HCT116 (cell line): ENCODE measurements at regions not wholly inside any gene's neighbourhood (a gene's known extent, or its start where the extent isn't known, plus 50 kb on each side); places are given as distances from the start of the nearest gene placed in this dataset.

Experiments used
- ATAC-seq: fragments of 200-7000 bp; cut with Tn5 transposase; 2 replicates; pipeline ENCODE4 v1.9.1; 2020; ENCODE audit warnings: mild to moderate bottlenecking, moderate library complexity
- BruUV-seq: library from RNA; stranded (reverse); fragments of 400-500 nt; replicated peaks from 2 replicates; lab custom pipeline; 2021; lab: Mats Ljungman, UMichigan
- CTCF ChIA-PET: fragments of 300-600 bp; sonication (Branson Sonifier 250); formaldehyde crosslinking; loops from one replicate; lab custom pipeline; 2021; ENCODE audit warnings: antibody characterized with exemption; lab: Charles Lee
- POLR2A ChIA-PET: fragments of 300-600, 350-600 bp; sonication (Branson Sonifier 250); formaldehyde crosslinking; loops from one replicate; lab custom pipeline; 2021; ENCODE audit warnings: antibody characterized with exemption; lab: Charles Lee
- RAD21 ChIA-PET, 2 experiments: fragments of 300-600 bp; sonication (Branson Sonifier 250); formaldehyde crosslinking; loops; one replicate each; lab custom pipeline; 2023; ENCODE audit warnings: low total read pairs in 2 of 2; ENCODE audit not compliant: uncharacterized antibody in 2 of 2, unreplicated experiment in 2 of 2, low non-redundant PET in 1 of 2; lab: Charles Lee
- DNase-seq: peaks from one replicate; pipeline ENCODE4 v3.0.0-alpha.2; 2010; ENCODE audit warnings: low read depth, low spot score
- H2AFZ ChIP-seq: fragments of 200-600 bp; shearing (Covaris generic), sonication (generic); 2 replicates; pipeline ENCODE4 v1.6.1; 2017; ENCODE audit warnings: low read depth, mixed run types, mixed read lengths, antibody characterized with exemption, low read length; ENCODE audit not compliant: poor library complexity, severe bottlenecking
- H3K27ac ChIP-seq: 2 replicates; pipeline ENCODE4 v1.5.1; 2012; ENCODE audit warnings: low read depth, low read length
- H3K27me3 ChIP-seq: fragments of 200-600 bp; sonication (generic); 2 replicates; pipeline ENCODE4 v1.6.1; 2016; ENCODE audit warnings: mixed run types, low read length, mixed read lengths; ENCODE audit not compliant: insufficient read depth
- H3K36me3 ChIP-seq, 2 experiments: fragments of 200-500 bp in 1 of 2; fragments of 200-600 bp in 1 of 2; sonication (Bioruptor generic) in 1 of 2; sonication (generic) in 1 of 2; 2 replicates each; pipeline versions ENCODE4 v1.5.1 to v1.6.1; 2014 to 2016; ENCODE audit warnings: low read length in 2 of 2, inconsistent platforms in 1 of 2, mixed read lengths in 1 of 2, mixed run types in 1 of 2; ENCODE audit not compliant: insufficient read depth in 2 of 2, control insufficient read depth in 1 of 2
- H3K4me1 ChIP-seq, 2 experiments: fragments of 200-600 bp in 1 of 2; sonication (generic) in 1 of 2; 2 replicates each; pipeline versions ENCODE4 v1.5.1 to v1.6.1; 2012 to 2017; ENCODE audit warnings: low read length in 2 of 2, inconsistent platforms in 1 of 2, mild to moderate bottlenecking in 1 of 2, mixed read lengths in 1 of 2, mixed run types in 1 of 2, moderate library complexity in 1 of 2; ENCODE audit not compliant: insufficient read depth in 2 of 2, control insufficient read depth in 1 of 2
- H3K4me2 ChIP-seq: fragments of 200-600 bp; sonication (generic); 2 replicates; pipeline ENCODE4 v1.6.1; 2017; ENCODE audit warnings: mixed run types, low read length, mixed read lengths
- H3K4me3 ChIP-seq, 2 experiments: fragments of 200-600 bp in 1 of 2; sonication (generic) in 1 of 2; replicated peaks in 1 of 2; 2 replicates each; pipeline ENCODE4 v1.5.1; 2011 to 2016; ENCODE audit warnings: low read length in 2 of 2, control low read depth in 1 of 2, low read depth in 1 of 2, mild to moderate bottlenecking in 1 of 2, mixed read lengths in 1 of 2, mixed run types in 1 of 2
- H3K79me2 ChIP-seq: fragments of 200-600 bp; sonication (generic); 2 replicates; pipeline ENCODE4 v1.6.1; 2017; ENCODE audit warnings: mild to moderate bottlenecking, mixed run types, low read length, moderate library complexity, mixed read lengths; ENCODE audit not compliant: insufficient read depth
- H3K9ac ChIP-seq: fragments of 200-600 bp; sonication (generic); 2 replicates; pipeline ENCODE4 v1.6.1; 2016; ENCODE audit warnings: low read length, mixed read lengths
- H3K9me2 ChIP-seq: fragments of 200-600 bp; sonication (generic), shearing (Covaris generic); 2 replicates; pipeline ENCODE4 v1.6.1; 2017; ENCODE audit warnings: mixed run types, mild to moderate bottlenecking, moderate library complexity; ENCODE audit not compliant: insufficient read depth
- H3K9me3 ChIP-seq, 2 experiments: fragments of 200-500 bp in 1 of 2; fragments of 200-600 bp in 1 of 2; sonication (Bioruptor generic) in 1 of 2; sonication (generic) in 1 of 2; 2 replicates each; pipeline ENCODE4 v1.6.1; 2014 to 2017; ENCODE audit warnings: low read length in 2 of 2, mixed read lengths in 2 of 2, inconsistent platforms in 1 of 2, low read depth in 1 of 2, mild to moderate bottlenecking in 1 of 2, mixed run types in 1 of 2, moderate library complexity in 1 of 2; ENCODE audit not compliant: control insufficient read depth in 1 of 2, insufficient read depth in 1 of 2
- H4K20me1 ChIP-seq: fragments of 200-600 bp; sonication (generic), shearing (Covaris generic); 2 replicates; pipeline ENCODE4 v1.6.1; 2017; ENCODE audit warnings: mixed run types, mild to moderate bottlenecking, moderate library complexity; ENCODE audit not compliant: insufficient read depth
- CBX3 ChIP-seq: IDR thresholded peaks from 2 replicates; pipeline ENCODE4 v1.6.1; 2012; ENCODE audit warnings: low read depth
- CEBPB ChIP-seq: IDR thresholded peaks from 2 replicates; pipeline ENCODE4 v1.6.1; 2012; ENCODE audit warnings: low read depth
- EZH2phosphoT487 ChIP-seq: fragments of 200-600 bp; IDR thresholded peaks from 2 replicates; pipeline ENCODE4 v1.6.1; 2018; ENCODE audit warnings: antibody characterized with exemption, borderline replicate concordance
- FOSL1 ChIP-seq: IDR thresholded peaks from 2 replicates; pipeline ENCODE4 v1.6.1; 2012; ENCODE audit warnings: low read depth
- RAD21 ChIP-seq: IDR thresholded peaks from 2 replicates; pipeline ENCODE4 v1.6.1; 2012; ENCODE audit warnings: low read depth, mild to moderate bottlenecking
- YY1 ChIP-seq: IDR thresholded peaks from 2 replicates; pipeline ENCODE4 v1.6.1; 2011; ENCODE audit warnings: low read length, low read depth, moderate library complexity, mild to moderate bottlenecking; ENCODE audit not compliant: insufficient replicate concordance; ENCODE audit errors: extremely low read depth
- intact Hi-C: fragments of 100-400 bp; cut with micrococcal nuclease; formaldehyde crosslinking; loops from 2 replicates; pipeline ENCODE4 v1.10.0; 2022
- TF ChIP-seq, protein P1 (sequence below): IDR thresholded peaks from 2 replicates; pipeline ENCODE4 v1.6.1; 2012; ENCODE audit warnings: low read depth
- TF ChIP-seq, protein P2 (sequence below), 3 experiments: fragments of 200-600 bp in 1 of 3; sonication (generic) in 1 of 3; IDR thresholded peaks in 2 of 3; conservative IDR thresholded peaks in 1 of 3; 2 replicates each; pipeline ENCODE4 v1.5.1; 2012 to 2017; ENCODE audit warnings: low read depth in 2 of 3, low read length in 2 of 3, antibody characterized with exemption in 1 of 3, borderline replicate concordance in 1 of 3, control low read depth in 1 of 3, mild to moderate bottlenecking in 1 of 3, mixed read lengths in 1 of 3, mixed run types in 1 of 3, moderate library complexity in 1 of 3; ENCODE audit not compliant: insufficient read depth in 1 of 3

DNA sequence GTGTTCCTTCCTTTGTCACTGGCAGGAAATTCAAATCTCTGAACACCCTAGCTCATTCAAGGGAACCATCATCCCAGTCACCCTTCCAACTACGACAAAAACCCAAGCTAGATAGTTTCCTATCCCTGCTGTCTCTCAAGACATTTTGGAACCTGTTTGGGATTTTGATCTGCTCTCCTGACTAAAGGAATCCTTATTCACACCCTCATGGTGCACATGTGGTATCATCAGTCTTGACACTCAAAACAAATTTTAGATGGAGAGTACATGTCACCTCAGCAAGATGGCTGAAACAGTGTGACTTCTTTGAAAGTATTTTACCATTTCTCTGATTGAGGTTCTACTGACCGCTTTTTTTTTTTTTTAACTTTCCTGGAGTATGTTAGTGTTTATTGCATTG is 234.3 kb upstream of the TMEM229A start (continued):
- TF ChIP-seq, protein P1, sequence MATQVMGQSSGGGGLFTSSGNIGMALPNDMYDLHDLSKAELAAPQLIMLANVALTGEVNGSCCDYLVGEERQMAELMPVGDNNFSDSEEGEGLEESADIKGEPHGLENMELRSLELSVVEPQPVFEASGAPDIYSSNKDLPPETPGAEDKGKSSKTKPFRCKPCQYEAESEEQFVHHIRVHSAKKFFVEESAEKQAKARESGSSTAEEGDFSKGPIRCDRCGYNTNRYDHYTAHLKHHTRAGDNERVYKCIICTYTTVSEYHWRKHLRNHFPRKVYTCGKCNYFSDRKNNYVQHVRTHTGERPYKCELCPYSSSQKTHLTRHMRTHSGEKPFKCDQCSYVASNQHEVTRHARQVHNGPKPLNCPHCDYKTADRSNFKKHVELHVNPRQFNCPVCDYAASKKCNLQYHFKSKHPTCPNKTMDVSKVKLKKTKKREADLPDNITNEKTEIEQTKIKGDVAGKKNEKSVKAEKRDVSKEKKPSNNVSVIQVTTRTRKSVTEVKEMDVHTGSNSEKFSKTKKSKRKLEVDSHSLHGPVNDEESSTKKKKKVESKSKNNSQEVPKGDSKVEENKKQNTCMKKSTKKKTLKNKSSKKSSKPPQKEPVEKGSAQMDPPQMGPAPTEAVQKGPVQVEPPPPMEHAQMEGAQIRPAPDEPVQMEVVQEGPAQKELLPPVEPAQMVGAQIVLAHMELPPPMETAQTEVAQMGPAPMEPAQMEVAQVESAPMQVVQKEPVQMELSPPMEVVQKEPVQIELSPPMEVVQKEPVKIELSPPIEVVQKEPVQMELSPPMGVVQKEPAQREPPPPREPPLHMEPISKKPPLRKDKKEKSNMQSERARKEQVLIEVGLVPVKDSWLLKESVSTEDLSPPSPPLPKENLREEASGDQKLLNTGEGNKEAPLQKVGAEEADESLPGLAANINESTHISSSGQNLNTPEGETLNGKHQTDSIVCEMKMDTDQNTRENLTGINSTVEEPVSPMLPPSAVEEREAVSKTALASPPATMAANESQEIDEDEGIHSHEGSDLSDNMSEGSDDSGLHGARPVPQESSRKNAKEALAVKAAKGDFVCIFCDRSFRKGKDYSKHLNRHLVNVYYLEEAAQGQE: no peak
- TF ChIP-seq YY1 (no peak), RAD21 (no peak)

DNA sequence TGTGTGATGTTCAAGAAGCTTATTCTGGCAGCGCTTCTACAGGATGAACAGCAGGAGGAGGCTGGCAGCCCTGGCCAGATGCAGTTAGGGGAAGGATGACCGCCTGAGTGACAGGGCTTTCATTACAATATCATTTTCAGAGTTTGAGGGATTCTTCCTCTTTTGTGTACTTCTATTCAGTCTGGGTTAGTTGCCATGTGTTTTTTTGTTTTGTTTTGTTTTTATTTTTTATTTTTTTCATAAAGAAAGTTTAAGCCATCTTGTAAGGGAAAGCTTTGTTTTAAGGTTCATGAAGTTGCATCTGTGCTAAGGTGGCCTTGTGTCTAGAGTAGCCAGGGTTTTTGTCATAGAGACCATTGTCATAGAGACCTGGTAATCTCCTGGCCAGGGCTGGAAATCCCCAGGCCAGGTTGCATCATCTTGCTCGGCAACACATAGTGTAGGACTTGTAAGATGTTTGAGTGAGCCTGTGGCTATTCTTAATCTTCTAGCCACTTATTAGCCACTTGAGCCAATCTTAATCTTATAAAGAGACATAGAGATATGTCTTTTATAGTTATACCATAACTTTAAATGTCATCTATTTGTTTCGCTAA is 230.5 kb upstream of the TMEM229A start:
- Histone ChIP-seq H3K79me2 (no peaks in the 10 kb centered on the region), H3K27me3 (no peaks in the 10 kb centered on the region), H2AFZ (no peak overlapping the region), H3K9ac (no peak overlapping the region), H4K20me1 (no peaks in the 10 kb centered on the region), H3K4me1 (no peaks in the 10 kb centered on the region), H3K4me3 (no peak overlapping the region), H3K9me3 (no peaks in the 10 kb centered on the region), H3K9me2 (no peaks in the 10 kb centered on the region), H3K27ac (no peak overlapping the region), H3K36me3 (no peaks in the 10 kb centered on the region), H3K4me2 (no peak overlapping the region)
- no peak for TF ChIP-seq CBX3
- TF ChIP-seq FOSL1: no peak
- peak; percentile 74 for TF ChIP-seq CEBPB
- no peak for TF ChIP-seq EZH2phosphoT487
- TF ChIP-seq, protein P2, sequence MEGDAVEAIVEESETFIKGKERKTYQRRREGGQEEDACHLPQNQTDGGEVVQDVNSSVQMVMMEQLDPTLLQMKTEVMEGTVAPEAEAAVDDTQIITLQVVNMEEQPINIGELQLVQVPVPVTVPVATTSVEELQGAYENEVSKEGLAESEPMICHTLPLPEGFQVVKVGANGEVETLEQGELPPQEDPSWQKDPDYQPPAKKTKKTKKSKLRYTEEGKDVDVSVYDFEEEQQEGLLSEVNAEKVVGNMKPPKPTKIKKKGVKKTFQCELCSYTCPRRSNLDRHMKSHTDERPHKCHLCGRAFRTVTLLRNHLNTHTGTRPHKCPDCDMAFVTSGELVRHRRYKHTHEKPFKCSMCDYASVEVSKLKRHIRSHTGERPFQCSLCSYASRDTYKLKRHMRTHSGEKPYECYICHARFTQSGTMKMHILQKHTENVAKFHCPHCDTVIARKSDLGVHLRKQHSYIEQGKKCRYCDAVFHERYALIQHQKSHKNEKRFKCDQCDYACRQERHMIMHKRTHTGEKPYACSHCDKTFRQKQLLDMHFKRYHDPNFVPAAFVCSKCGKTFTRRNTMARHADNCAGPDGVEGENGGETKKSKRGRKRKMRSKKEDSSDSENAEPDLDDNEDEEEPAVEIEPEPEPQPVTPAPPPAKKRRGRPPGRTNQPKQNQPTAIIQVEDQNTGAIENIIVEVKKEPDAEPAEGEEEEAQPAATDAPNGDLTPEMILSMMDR (IDR thresholded peaks at IDR 0.05 in 2 of 3, conservative IDR thresholded peaks at IDR 0.05 in 1 of 3; ENCODE audit: borderline replicate concordance in 1 of 3, insufficient read depth in 1 of 3, low read depth in 2 of 3, low read length in 2 of 3): 0 out of 6 replicates have a peak, but pooled peaks of 1 of the 3 experiments have one; percentile 5
- intact Hi-C loops: no loop called here
- RAD21 ChIA-PET: interaction anchor here in 1 of 2 experiments (0.6 kb wide), 1 partner anchor 54 kb away, joined by 3 read pairs; no protein-coding TSS in a partner anchor
- ATAC-seq: no peak
- POLR2A ChIA-PET: no interaction called here
- no TSS peak for BruUV-seq
- DNase-seq: peak; percentile 28
- CTCF ChIA-PET: no interaction called here
